NCI-H2107 treated with DMSO at 0.1 percent for 48 hours (cell line): ENCODE measurements at regions not wholly inside any gene's neighbourhood (a gene's known extent, or its start where the extent isn't known, plus 50 kb on each side); places are given as distances from the start of the nearest gene placed in this dataset.
"Not testable (repeated sequence)": the region's sequence is repeated elsewhere in the genome, so short reads cannot be mapped to it uniquely, and the experiment has no call there.

ENCODE experiments used
- DNase-seq: peaks from one replicate; lab custom pipeline; 2025; ENCODE audit not compliant: unreplicated experiment; lab: John Stamatoyannopoulos, UW

DNA sequence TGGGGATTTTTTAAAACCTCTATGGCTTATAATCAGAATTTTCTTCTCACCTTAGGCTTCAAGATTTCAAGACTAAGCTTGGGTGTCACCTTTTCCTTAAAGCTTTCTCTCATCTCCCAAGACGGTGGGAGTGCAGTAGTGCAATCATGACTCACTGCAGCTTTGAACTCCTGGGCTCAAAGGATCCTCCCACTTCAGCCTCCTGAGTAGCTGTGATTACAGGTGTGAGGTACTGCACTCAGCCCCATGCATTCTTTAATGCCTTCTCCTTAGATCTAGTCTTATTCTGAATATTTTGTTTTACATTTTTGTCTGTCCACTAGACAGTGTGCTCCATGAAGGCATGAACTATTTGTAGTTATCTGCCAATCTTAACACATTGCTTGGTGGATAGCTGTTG is 55.7 kb upstream of the FAT3 start:
- no peak for DNase-seq

- no peak for DNase-seq
Measured at GRCh38 chr11:92167571-92167970, 57.0 kb upstream of the FAT3 start.

DNA sequence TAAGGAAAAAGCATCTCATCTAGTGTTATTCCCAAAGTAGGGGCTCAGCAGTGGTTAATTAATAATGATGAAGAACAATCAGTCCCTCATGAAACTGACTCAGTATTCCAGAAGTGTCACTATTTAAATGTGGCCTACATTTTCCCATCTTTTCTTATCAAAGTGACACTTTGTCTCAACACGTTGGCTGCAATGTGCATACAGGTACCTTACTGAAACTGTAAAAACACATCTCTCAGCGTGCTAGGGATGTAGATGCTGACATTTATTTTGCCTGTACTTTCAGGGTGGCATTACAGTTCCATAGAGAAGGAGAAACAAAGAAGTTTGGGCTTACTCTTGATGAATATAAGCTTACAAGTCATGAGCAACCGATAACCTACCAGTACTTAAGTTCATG is 58.3 kb upstream of the FAT3 start:
- no peak for DNase-seq

DNA sequence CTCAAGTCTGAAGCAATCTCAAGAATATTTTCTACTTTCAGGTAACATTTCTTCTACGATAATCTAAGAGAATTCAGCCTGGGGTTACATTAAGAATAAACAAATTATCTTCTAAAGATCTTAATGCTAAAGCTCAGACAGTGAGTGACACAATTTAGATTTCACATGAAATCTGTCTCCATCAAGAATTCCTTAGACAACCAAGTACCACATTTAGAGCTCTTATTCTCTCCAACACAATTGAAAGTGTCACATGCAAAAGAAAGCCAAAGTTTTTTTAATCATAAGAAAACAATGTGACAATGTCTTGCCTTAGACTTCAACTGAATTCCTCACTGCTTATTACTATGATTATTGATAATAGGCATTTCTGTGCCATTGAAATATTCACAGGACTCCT is 60.7 kb upstream of the FAT3 start:
- no peak for DNase-seq

DNA sequence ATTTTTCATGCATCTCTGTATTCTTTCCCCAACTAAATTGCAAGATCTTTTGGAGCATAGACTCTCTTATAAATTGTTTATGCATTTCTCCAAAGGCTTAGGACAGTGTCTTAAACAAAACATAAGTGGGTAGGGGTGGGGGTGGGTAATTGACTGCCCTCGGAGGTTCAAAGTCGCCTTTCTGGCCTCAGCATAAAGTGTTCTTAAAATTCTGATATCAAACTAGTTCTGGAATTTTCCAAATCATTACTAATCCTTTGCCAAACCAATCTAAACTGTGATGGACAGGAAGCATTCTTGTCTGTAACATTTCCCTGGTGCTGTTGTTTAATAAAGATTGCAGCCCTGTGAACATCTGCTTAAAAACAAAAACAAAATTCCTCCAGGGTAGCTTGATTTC is 61.8 kb upstream of the FAT3 start:
- DNase-seq = no peak

DNA sequence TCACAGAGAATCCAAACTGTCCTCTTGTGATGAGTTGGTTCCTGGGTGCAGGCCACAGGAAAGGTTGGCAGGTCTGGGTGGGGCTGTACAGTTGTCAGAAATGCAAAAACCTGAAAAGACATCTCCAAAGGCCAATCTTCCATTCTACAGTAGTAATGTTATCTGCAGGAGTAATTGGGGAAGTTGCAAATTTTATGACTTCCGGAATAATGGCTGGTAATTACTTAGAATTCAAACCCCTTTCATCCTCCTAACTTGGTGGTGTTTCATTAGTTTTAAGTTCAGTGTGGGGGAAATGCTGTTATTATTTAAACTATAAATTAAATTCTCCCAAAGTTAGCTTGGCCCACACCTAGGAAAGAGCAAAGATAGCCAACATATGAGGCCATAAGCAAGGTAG is 64.7 kb upstream of the FAT3 start:
- no peak for DNase-seq

DNA sequence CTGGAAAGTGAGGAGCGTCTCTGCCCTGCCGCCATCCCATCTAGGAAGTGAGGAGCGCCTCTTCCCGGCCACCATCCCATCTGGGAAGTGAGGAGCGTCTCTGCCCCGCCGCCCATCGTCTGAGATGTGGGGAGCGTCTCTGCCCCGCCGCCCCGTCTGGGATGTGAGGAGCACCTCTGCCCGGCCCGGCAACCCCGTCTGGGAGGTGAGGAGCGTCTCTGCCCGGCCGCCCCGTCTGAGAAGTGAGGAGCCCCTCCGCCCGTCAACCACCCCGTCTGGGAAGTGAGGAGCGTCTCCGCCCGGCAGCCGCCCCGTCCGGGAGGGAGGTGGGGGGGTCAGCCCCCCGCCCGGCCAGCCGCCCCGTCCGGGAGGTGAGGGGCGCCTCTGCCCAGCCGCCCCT is 67.2 kb upstream of the FAT3 start:
- not testable (repeated sequence) for DNase-seq

- no peak for DNase-seq
Measured at GRCh38 chr11:92154611-92155010, 70.0 kb upstream of the FAT3 start.

- DNase-seq = no peak
Measured at GRCh38 chr11:92154110-92154509, 70.5 kb upstream of the FAT3 start.

- no peak for DNase-seq
Measured at GRCh38 chr11:92153542-92153941, 71.1 kb upstream of the FAT3 start.

DNA sequence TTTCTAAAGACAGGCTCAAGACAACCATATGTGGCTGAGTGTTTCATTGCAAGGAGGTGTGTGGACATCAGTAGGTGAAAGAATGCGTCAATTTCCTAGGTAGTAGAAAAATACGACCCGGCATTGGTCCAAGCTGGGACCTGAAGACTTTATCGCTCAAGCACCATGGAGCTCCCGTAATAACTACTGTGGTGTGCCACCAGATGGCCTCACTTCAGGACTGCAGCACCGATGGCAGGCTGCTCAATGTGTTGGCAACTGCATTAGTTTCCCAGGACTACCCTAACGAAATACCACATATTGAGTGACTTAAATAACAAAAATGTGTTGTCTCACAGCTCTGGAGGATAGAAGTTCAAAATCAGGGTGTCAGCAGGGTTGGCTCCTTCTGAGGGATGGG is 72.4 kb upstream of the FAT3 start:
- no peak for DNase-seq

GRCh38 chr11:92149996-92150395 is 74.6 kb upstream of the FAT3 start:
- DNase-seq = no peak

GRCh38 chr11:92141725-92142124 is 82.9 kb upstream of the FAT3 start:
- DNase-seq = no peak

- no peak for DNase-seq
Measured at GRCh38 chr11:92141159-92141558, 83.5 kb upstream of the FAT3 start.

DNA sequence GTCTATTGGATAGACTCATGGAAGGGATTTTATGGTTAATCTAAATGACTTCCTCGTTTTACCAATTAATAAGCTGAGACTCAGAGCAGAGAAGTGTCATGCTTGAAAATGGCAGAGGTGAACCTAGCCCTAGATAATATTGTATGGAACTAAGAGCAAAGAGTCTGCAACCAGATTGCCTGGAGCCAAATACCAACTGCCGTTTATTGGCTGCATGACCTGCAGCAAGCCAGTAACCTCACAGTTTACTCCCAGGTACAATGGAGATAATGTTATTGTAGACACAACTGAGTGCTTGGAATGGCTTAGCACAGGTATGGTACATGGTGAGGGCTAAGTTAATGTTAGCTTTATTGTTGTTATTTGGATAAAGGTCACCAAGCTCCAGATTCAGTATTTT is 84.6 kb upstream of the FAT3 start:
- no peak for DNase-seq

- no peak for DNase-seq
Measured at GRCh38 chr11:92138296-92138695, 86.3 kb upstream of the FAT3 start.

DNA sequence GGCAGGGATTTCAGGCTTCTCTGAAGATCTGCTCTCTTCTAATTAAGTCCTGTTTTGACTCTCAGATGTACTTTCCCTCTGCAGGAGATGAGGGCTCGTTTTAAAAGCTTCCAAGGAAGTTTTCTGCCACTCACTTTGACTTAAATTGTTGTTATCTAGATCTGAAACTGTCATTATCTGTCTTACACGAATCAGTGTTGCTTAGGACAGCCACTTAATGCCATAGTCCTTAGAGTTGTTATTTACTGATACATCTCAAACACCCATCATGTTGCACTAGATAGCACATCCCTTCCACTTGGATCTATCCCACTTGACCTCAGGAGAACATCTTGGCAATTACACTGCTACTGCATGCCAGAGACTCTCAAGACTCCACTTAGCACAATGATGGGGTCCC is 86.9 kb upstream of the FAT3 start:
- no peak for DNase-seq

GRCh38 chr11:92136797-92137196 is 87.8 kb upstream of the FAT3 start:
- no peak for DNase-seq

DNA sequence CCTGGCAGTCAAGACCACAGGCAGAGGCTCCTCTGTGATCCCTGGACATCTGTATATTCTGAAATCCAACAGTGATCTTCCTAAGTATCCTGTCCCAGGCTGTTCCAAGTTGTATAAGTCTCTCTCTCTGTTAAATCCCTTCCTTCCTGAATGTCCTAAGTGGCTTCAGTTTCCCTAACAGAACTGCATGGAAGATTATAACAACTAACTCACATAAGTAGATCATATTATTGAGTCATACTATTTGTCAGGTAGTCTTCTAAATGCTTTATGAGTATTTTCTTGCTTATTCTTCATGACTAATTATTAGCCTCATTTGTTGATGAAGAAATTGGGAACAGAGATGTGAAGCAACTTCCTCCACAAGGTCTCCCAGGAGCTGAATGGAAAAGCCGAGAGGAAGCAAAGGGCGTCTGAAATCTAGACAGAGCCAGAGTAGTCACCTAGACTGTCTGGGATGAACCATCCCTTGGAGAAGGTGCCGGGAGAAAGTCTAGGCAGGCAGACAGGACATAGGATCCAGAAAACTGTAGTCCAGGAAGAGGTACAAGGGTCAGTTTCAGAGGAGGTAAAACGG is 93.2 kb upstream of the FAT3 start:
- DNase-seq = no peak

- no peak for DNase-seq
Measured at GRCh38 chr11:92130421-92130831, 94.2 kb upstream of the FAT3 start.

- no peak for DNase-seq
Measured at GRCh38 chr11:92129811-92130210, 94.8 kb upstream of the FAT3 start.

DNA sequence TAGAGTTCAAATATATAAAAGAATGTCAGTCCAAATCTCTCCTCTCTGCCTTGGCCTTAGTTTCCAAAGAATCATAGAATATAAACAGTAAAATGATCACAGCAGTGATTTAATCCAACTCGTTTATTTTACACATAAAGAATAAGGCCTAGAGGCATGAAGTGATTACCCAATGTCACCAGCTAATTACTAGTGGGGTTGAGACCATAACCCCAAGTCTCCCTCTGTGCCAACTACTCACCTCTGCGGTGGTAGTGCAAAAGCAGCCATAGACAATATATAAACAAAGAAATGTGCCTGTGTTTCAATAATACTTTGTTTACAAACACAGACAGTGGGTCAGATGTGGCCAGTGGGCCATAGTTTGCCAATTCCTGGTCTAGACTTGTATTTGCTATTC is 96.6 kb upstream of the FAT3 start:
- DNase-seq = no peak

DNA sequence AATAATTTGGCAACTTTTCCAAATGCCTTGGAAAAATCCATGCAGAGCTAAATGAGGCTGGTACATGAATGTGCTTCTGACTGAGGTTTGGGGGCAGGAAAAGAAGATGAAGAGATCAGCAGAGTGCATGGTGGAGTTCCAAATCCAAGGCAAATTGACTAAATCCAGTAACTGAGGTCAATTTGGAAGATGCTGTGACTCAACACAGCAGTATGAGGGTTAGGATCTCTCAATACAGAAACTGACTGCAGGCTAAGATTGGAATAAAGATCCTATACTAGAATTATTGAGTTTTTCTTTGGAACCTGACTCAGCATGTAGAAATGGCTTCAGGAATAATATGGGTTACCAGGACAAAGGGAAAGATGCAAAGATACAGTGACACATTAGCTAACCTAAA is 99.3 kb upstream of the FAT3 start:
- DNase-seq = no peak

GRCh38 chr11:92123540-92123939 is 101.1 kb upstream of the FAT3 start:
- no peak for DNase-seq
